Eye (tissue), 1 donor: ENCODE measurements at regions not wholly inside any gene's neighbourhood (a gene's known extent, or its start where the extent isn't known, plus 50 kb on each side); places are given as distances from the start of the nearest gene placed in this dataset.
"Not testable (repeated sequence)": the region's sequence is repeated elsewhere in the genome, so short reads cannot be mapped to it uniquely, and the experiment has no call there.

Experiments used
- DNase-seq: peaks from one replicate; pipeline ENCODE4 v3.0.0-alpha.2; 2015

GRCh38 chr7:131843898-131844331 lies 287.5 kb upstream of the PODXL start:
- DNase-seq: peak; percentile 71

GRCh38 chr7:131839967-131840690 lies 283.7 kb upstream of the PODXL start:
- no peak for DNase-seq

GRCh38 chr7:131836733-131837132 lies 280.3 kb upstream of the PODXL start:
- DNase-seq: no peak

GRCh38 chr7:131835141-131835540 lies 278.7 kb upstream of the PODXL start:
- DNase-seq: no peak

- DNase-seq: no peak
These were observed 274.3 kb upstream of the PODXL start for GRCh38 chr7:131830681-131831080.

- DNase-seq: peak; percentile 60
These were observed 273.6 kb upstream of the PODXL start for GRCh38 chr7:131829947-131830558.

GRCh38 chr7:131827421-131827820 lies 271.0 kb upstream of the PODXL start:
- DNase-seq: no peak

- DNase-seq: peak; percentile 38
These were observed 270.5 kb upstream of the PODXL start for GRCh38 chr7:131826960-131827359.

GRCh38 chr7:131823961-131824440 lies 267.6 kb upstream of the PODXL start:
- DNase-seq: not testable (repeated sequence)

- DNase-seq: no peak
These were observed 263.5 kb upstream of the PODXL start for GRCh38 chr7:131819891-131820290.

- DNase-seq: no peak
These were observed 260.1 kb upstream of the PODXL start for GRCh38 chr7:131816391-131817007.

- DNase-seq: no peak
These were observed 252.3 kb upstream of the PODXL start for GRCh38 chr7:131808736-131809135.

- DNase-seq: not testable (repeated sequence)
These were observed 251.7 kb upstream of the PODXL start for GRCh38 chr7:131808156-131808555.

GRCh38 chr7:131803816-131804215 lies 247.4 kb upstream of the PODXL start:
- no peak for DNase-seq

- DNase-seq: no peak
These were observed 245.9 kb upstream of the PODXL start for GRCh38 chr7:131802195-131802864.

- no peak for DNase-seq
These were observed 244.1 kb upstream of the PODXL start for GRCh38 chr7:131800531-131800930.

GRCh38 chr7:131800008-131800407 lies 243.6 kb upstream of the PODXL start:
- DNase-seq: no peak

- DNase-seq: no peak
These were observed 241.4 kb upstream of the PODXL start for GRCh38 chr7:131797841-131798240.

- no peak for DNase-seq
These were observed 239.0 kb upstream of the PODXL start for GRCh38 chr7:131795400-131795799.

- no peak for DNase-seq
These were observed 235.9 kb upstream of the PODXL start for GRCh38 chr7:131792311-131792710.

- no peak for DNase-seq
These were observed 230.7 kb upstream of the PODXL start for GRCh38 chr7:131787101-131787500.

GRCh38 chr7:131786204-131786603 lies 229.8 kb upstream of the PODXL start:
- no peak for DNase-seq

- no peak for DNase-seq
These were observed 222.2 kb upstream of the PODXL start for GRCh38 chr7:131778601-131779000.
